Occipital lobe (tissue), 1 donor: ENCODE measurements at regions not wholly inside any gene's neighbourhood (a gene's known extent, or its start where the extent isn't known, plus 50 kb on each side); places are given as distances from the start of the nearest gene placed in this dataset.
"Not testable (repeated sequence)": the region's sequence is repeated elsewhere in the genome, so short reads cannot be mapped to it uniquely, and the experiment has no call there.

ENCODE experiments used
- DNase-seq: peaks from one replicate; lab custom pipeline; 2025; lab: John Stamatoyannopoulos, UW

- no peak for DNase-seq
These were observed 453.8 kb upstream of the KCNMB2 start for GRCh38 chr3:178082326-178082906.

GRCh38 chr3:178083906-178084866 lies 452.1 kb upstream of the KCNMB2 start:
- DNase-seq = no peak

GRCh38 chr3:178084938-178085816 lies 451.1 kb upstream of the KCNMB2 start:
- peak; percentile 77 for DNase-seq

GRCh38 chr3:178085817-178086123 lies 450.5 kb upstream of the KCNMB2 start:
- no peak for DNase-seq

GRCh38 chr3:178086144-178086825 lies 450.0 kb upstream of the KCNMB2 start:
- DNase-seq = no peak

GRCh38 chr3:178087376-178087775 lies 448.9 kb upstream of the KCNMB2 start:
- DNase-seq = no peak

- no peak for DNase-seq
These were observed 447.3 kb upstream of the KCNMB2 start for GRCh38 chr3:178088963-178089362.

GRCh38 chr3:178090899-178091298 lies 445.3 kb upstream of the KCNMB2 start:
- DNase-seq = no peak

- no peak for DNase-seq
These were observed 440.7 kb upstream of the KCNMB2 start for GRCh38 chr3:178095522-178095921.

GRCh38 chr3:178096955-178097354 lies 439.3 kb upstream of the KCNMB2 start:
- DNase-seq = no peak

- DNase-seq = no peak
These were observed 438.7 kb upstream of the KCNMB2 start for GRCh38 chr3:178097576-178097975.

GRCh38 chr3:178099274-178099673 lies 437.0 kb upstream of the KCNMB2 start:
- DNase-seq = no peak

- DNase-seq = no peak
These were observed 436.4 kb upstream of the KCNMB2 start for GRCh38 chr3:178099862-178100261.

- DNase-seq = no peak
These were observed 435.3 kb upstream of the KCNMB2 start for GRCh38 chr3:178100908-178101307.

- no peak for DNase-seq
These were observed 433.1 kb upstream of the KCNMB2 start for GRCh38 chr3:178103140-178103539.

- no peak for DNase-seq
These were observed 428.4 kb upstream of the KCNMB2 start for GRCh38 chr3:178107804-178108203.

GRCh38 chr3:178109691-178110090 lies 426.5 kb upstream of the KCNMB2 start:
- DNase-seq = no peak

GRCh38 chr3:178112134-178112533 lies 424.1 kb upstream of the KCNMB2 start:
- DNase-seq = no peak

- not testable (repeated sequence) for DNase-seq
These were observed 423.7 kb upstream of the KCNMB2 start for GRCh38 chr3:178112552-178112951.

- DNase-seq = no peak
These were observed 418.6 kb upstream of the KCNMB2 start for GRCh38 chr3:178117641-178118040.

GRCh38 chr3:178119608-178120295 lies 416.5 kb upstream of the KCNMB2 start:
- not testable (repeated sequence) for DNase-seq
